ENCODE measurements at regions not wholly inside any gene's neighbourhood (a gene's known extent, or its start where the extent isn't known, plus 50 kb on each side); places are given as distances from the start of the nearest gene placed in this dataset.

DNA sequence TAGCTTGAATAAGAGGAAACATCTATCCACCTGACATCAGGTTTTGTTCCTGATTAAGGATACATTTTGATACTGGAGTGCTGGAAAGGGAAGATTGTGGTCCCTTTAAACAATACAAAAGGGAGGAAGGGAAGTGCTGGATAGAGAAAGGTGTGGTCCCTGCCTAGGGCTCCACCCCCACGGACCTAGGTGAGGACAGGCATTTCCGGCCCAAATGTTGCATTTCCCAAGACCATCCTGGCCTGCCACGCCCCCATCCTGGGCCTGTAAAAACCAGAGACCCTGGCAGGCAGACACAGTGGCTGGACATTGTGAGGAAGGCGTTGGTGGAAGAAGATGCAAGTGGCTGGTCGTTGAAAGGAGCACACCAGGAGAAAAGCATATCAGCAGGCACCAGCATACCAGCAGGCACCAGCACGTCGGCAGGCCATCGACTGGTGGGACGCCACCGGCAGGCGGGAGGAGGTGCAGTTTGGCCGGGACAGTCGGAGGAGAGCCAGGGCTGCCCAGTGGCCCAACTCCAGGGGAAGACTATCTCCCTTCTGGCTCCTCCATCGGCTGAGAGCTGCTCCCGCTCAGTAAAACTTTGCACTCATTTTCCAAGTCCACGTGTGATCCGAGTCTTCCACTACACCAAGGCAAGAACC, 53.2 kb upstream of the AMN1 start:
- TF ChIP-seq, protein P1, sequence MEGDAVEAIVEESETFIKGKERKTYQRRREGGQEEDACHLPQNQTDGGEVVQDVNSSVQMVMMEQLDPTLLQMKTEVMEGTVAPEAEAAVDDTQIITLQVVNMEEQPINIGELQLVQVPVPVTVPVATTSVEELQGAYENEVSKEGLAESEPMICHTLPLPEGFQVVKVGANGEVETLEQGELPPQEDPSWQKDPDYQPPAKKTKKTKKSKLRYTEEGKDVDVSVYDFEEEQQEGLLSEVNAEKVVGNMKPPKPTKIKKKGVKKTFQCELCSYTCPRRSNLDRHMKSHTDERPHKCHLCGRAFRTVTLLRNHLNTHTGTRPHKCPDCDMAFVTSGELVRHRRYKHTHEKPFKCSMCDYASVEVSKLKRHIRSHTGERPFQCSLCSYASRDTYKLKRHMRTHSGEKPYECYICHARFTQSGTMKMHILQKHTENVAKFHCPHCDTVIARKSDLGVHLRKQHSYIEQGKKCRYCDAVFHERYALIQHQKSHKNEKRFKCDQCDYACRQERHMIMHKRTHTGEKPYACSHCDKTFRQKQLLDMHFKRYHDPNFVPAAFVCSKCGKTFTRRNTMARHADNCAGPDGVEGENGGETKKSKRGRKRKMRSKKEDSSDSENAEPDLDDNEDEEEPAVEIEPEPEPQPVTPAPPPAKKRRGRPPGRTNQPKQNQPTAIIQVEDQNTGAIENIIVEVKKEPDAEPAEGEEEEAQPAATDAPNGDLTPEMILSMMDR (IDR thresholded peaks at IDR 0.05): no peak
- no peak for TF ChIP-seq POLR2A (IDR thresholded peaks at IDR 0.05)

All from upper lobe of left lung (tissue), 4 donors.